HG03469 (cell line): ENCODE measurements at regions not wholly inside any gene's neighbourhood (a gene's known extent, or its start where the extent isn't known, plus 50 kb on each side); places are given as distances from the start of the nearest gene placed in this dataset.

Source experiments
- ATAC-seq: cut with Tn5 transposase; IDR thresholded peaks from one replicate; pipeline ENCODE4 v1.9.1; 2021; ENCODE audit warnings: mild to moderate bottlenecking, moderate library complexity, moderate number of reproducible peaks; ENCODE audit not compliant: unreplicated experiment

DNA sequence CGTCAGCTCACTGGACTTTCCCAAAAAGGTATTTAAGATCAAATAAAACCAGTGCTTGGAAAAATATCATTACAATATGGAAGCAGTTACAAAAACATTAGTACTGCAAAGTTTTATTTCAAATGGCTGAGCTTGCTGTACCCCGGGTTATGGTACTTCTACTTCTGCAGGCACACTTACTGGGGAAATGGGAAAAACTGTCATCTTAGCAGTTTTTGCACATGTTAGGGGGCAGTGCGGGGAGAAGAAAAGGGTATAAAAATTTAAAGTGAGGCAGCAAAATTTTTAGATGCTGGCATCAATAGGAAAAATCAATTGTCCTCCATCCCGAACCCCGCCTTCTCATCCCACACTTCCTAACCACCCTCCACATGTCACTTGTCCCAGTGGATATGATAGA, 133.4 kb downstream of the ATG4C start:
- ATAC-seq = no peak

GRCh38 chr1:62917805-62918204, 133.9 kb downstream of the ATG4C start:
- ATAC-seq = no peak

DNA sequence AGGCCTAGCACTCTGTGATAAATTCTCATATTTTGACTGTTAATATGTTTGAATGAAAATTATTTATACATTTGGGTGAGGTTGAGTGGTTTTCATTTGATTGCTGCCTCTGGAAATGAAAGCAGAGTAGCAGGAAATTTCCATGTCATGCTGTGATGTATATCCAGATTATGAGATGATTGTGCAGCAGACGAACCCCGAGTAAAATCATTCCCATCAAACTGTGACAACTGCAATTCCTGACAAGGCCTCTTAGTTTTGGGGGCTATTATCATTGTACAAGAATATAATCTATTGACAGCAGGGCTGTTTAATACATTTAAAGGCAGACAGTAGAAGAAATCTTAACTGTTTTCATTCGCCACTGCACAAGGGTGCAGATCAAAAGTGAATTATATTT, 134.8 kb downstream of the ATG4C start:
- no peak for ATAC-seq

DNA sequence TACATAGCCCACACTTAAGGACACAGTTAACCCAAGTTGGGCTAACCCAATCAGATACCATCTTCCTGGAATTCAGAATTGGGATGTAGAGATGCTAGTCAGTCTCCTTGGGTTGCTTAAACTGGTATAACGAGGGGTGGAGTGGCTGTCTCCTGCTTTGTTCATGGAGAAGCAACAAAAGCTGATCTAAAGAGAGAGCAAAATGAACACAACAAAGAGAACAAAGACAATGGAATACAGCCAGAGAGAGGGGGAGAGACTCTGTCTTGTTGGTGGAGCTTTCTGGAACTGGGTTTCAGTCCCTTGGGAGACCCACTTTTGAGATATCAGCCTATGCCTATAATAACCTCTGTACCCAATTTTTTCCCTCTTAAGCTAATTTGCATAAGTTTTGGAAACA, 138.1 kb downstream of the ATG4C start:
- ATAC-seq = no peak

DNA sequence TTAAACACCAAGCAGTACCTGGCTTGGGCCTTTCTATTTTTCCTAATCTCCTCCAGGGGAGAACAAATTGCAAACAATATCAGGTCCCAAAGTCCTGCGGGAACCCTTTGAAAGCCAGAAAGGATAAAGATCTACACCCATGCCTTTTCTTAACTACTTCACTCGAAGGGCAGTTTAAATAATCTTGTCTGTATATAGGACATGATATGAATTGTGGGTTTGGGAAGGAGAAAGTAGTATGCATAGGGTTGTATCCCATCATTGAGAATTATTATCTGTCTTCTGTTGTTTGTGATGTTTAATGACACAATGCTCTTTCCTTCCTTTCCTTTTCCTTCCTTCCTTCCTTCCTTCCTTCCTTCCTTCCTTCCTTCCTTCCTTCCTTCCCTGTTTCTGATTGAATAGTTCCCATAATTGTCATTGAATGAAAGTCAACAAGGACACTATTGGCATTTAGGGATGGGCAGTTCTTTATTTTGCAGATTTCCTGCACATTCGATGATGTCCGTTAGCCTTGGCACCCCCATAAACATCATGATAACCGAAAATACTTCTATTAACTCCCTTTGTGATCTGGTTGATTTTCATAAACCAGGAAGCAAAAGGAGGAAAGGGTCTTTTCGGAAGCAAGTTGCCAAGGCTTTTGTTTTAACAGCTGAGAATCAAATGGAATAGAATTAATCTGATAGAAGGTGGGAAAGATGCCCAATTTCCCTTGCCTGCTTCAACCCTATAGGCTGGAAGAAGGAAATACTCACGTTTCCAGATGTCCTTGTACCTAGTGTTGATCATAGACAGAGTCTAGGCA, 141.3 kb downstream of the ATG4C start:
- no peak for ATAC-seq

- ATAC-seq = no peak
Observed at GRCh38 chr1:62926681-62927252, 142.8 kb downstream of the ATG4C start.

GRCh38 chr1:62928885-62929284, 145.0 kb downstream of the ATG4C start:
- ATAC-seq = no peak

GRCh38 chr1:62937634-62938296, 153.8 kb downstream of the ATG4C start:
- no peak for ATAC-seq

DNA sequence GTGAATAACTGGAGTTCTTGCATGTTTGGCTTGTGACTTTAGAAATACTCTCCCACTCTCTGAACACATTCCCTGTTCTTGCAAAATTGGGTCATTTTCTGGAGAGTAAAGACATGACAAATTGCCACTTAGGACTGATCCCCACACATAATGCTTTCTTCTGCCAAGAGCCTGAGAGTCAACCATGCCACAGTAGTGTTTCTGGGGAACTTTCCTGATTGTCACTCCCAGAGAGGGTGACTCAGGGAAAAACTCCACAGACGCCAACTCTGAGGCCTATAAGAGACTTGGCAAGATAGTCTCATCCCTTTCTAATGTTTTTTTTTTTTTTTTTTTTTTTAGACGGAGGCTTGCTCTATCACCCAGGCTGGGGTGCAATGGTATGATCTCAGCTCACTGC, 157.8 kb downstream of the ATG4C start:
- no peak for ATAC-seq

- ATAC-seq = no peak
Observed at GRCh38 chr1:62946511-62946910, 162.6 kb downstream of the ATG4C start.

- ATAC-seq = no peak
Observed at GRCh38 chr1:62951428-62951827, 167.5 kb downstream of the ATG4C start.

DNA sequence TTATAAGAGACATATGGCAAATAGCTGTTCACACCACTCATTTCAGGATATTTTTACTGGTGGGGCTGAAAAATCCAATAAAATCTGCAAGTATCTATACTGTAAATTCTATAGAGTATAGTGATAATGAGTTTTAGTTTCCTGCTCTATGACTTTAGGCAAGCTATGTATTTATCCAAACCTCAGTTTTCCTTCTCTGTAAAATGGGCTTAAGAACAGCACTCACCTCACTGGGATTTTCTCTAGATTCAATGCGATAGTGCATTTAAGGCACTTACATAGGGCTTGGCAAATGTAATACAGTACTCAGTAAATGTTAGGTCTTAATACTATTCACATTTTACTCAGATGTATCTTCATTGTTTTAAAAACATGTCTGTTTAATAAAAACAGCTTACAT, 168.7 kb downstream of the ATG4C start:
- no peak for ATAC-seq

GRCh38 chr1:62953633-62954032, 169.7 kb downstream of the ATG4C start:
- ATAC-seq = no peak

- ATAC-seq = no peak
Observed at GRCh38 chr1:62954758-62955157, 170.8 kb downstream of the ATG4C start.

DNA sequence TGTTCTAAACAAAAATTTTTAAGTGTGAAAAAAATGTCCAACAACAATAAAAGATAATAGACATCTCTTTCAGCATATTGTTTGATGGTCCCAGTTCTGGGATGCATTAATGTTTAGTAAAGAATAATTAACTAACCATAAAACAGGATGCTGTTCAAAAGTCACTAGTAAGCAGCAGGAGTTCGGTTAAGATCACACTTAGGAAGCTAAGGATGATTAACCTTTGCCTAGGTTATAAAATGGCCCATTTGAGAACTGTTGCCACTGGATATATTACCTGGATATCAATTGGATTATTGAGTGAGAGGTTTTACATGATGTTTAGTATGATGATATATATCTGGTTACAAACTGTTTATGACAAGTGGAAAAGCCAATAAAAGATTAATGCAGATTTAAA, 171.7 kb downstream of the ATG4C start:
- ATAC-seq = no peak

- ATAC-seq = no peak
Observed at GRCh38 chr1:62962014-62962812, 178.3 kb downstream of the ATG4C start.

- ATAC-seq = no peak
Observed at GRCh38 chr1:62962901-62963776, 179.2 kb downstream of the ATG4C start.

GRCh38 chr1:62964141-62964540, 180.2 kb downstream of the ATG4C start:
- ATAC-seq = no peak

- ATAC-seq = no peak
Observed at GRCh38 chr1:62967031-62967430, 183.1 kb downstream of the ATG4C start.

GRCh38 chr1:62977366-62977765, 193.4 kb downstream of the ATG4C start:
- ATAC-seq = no peak
